ENCODE measurements at regions not wholly inside any gene's neighbourhood (a gene's known extent, or its start where the extent isn't known, plus 50 kb on each side); places are given as distances from the start of the nearest gene placed in this dataset.

DNA sequence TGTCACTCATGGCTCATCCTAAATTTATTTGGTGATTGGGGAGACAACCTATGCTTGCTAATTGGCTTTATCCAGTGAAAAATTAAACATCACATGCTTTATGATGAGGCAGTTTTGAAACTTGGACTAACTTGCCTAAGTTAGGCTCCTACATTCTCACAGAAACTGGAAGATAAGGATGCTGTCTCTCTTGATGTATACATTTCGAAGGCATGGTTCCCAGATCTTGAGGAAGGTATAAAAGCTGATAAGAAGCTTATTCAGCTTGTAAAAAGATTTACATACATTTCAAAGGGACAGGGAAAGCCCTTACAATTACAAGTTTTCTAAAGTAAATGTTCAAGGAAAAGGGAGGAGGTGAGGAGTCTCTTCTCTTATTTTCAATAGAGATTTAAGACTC is 561.7 kb downstream of the IPMK start:
- TF ChIP-seq FOXP2 (optimal IDR thresholded peaks at IDR 0.05; ENCODE audit: borderline replicate concordance, extremely low read depth, extremely low read length, insufficient read depth) (no peak), SIN3A (IDR thresholded peaks at IDR 0.05; ENCODE audit: borderline replicate concordance, insufficient read depth, low read length) (no peak), TAF1 (IDR thresholded peaks at IDR 0.05; ENCODE audit: borderline replicate concordance, insufficient read depth, low read length) (no peak), POLR2AphosphoS5 (IDR thresholded peaks at IDR 0.05; ENCODE audit: low read depth, low read length) (no peak)
- TF ChIP-seq, protein P1, sequence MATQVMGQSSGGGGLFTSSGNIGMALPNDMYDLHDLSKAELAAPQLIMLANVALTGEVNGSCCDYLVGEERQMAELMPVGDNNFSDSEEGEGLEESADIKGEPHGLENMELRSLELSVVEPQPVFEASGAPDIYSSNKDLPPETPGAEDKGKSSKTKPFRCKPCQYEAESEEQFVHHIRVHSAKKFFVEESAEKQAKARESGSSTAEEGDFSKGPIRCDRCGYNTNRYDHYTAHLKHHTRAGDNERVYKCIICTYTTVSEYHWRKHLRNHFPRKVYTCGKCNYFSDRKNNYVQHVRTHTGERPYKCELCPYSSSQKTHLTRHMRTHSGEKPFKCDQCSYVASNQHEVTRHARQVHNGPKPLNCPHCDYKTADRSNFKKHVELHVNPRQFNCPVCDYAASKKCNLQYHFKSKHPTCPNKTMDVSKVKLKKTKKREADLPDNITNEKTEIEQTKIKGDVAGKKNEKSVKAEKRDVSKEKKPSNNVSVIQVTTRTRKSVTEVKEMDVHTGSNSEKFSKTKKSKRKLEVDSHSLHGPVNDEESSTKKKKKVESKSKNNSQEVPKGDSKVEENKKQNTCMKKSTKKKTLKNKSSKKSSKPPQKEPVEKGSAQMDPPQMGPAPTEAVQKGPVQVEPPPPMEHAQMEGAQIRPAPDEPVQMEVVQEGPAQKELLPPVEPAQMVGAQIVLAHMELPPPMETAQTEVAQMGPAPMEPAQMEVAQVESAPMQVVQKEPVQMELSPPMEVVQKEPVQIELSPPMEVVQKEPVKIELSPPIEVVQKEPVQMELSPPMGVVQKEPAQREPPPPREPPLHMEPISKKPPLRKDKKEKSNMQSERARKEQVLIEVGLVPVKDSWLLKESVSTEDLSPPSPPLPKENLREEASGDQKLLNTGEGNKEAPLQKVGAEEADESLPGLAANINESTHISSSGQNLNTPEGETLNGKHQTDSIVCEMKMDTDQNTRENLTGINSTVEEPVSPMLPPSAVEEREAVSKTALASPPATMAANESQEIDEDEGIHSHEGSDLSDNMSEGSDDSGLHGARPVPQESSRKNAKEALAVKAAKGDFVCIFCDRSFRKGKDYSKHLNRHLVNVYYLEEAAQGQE (IDR thresholded peaks at IDR 0.05; ENCODE audit: insufficient read depth in 1 of 2, low read depth in 2 of 2, low read length in 2 of 2) = no peak

DNA sequence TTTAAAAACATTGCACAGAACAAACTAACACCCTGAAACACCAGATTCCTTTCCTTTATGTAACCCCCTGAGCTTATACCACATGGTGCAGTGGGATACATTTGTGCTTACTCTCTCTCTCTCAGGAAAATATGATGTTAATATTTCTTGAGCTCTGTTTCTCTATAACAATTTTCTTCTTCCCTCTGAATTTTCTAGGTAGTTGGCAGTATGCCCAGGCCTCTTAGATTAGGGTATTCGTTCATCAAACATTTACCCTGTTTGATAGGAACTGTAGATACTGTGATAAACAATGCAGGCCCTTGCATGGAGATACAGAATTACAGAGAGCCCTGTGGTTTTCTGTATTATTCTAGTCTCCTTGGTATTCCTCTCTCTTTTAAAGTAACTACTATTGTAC is 567.8 kb downstream of the IPMK start:
- TF ChIP-seq SIN3A (IDR thresholded peaks at IDR 0.05; ENCODE audit: borderline replicate concordance, insufficient read depth, low read length) (no peak), TAF1 (IDR thresholded peaks at IDR 0.05; ENCODE audit: borderline replicate concordance, insufficient read depth, low read length) (no peak), FOXP2 (optimal IDR thresholded peaks at IDR 0.05; ENCODE audit: borderline replicate concordance, extremely low read depth, extremely low read length, insufficient read depth) (no peak), POLR2AphosphoS5 (IDR thresholded peaks at IDR 0.05; ENCODE audit: low read depth, low read length) (no peak)
- TF ChIP-seq, protein P1 (IDR thresholded peaks at IDR 0.05; ENCODE audit: insufficient read depth in 1 of 2, low read depth in 2 of 2, low read length in 2 of 2) = no peak

DNA sequence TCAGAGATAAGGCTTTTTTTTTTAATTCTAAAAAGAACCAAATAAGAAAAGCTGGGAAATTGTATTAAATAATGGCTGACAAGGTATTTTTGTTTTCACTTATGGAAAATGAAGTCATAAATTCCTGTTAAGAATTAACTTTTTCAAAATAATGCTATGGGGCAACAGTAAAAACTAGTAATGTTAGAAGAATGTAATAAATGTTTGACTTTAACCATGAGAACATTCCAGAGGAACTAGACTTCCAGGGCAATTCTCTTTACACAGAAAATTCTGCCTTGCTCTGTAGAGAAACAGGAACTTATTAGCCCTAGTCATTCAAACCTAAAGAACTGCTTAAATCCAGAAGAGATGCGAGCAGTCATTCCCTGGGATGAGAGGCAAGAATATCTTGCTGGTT is 571.1 kb downstream of the IPMK start:
- TF ChIP-seq SIN3A (IDR thresholded peaks at IDR 0.05; ENCODE audit: borderline replicate concordance, insufficient read depth, low read length) (no peak), FOXP2 (optimal IDR thresholded peaks at IDR 0.05; ENCODE audit: borderline replicate concordance, extremely low read depth, extremely low read length, insufficient read depth) (no peak), POLR2AphosphoS5 (IDR thresholded peaks at IDR 0.05; ENCODE audit: low read depth, low read length) (no peak), TAF1 (IDR thresholded peaks at IDR 0.05; ENCODE audit: borderline replicate concordance, insufficient read depth, low read length) (no peak)
- TF ChIP-seq, protein P1 (IDR thresholded peaks at IDR 0.05; ENCODE audit: insufficient read depth in 1 of 2, low read depth in 2 of 2, low read length in 2 of 2) = no peak

DNA sequence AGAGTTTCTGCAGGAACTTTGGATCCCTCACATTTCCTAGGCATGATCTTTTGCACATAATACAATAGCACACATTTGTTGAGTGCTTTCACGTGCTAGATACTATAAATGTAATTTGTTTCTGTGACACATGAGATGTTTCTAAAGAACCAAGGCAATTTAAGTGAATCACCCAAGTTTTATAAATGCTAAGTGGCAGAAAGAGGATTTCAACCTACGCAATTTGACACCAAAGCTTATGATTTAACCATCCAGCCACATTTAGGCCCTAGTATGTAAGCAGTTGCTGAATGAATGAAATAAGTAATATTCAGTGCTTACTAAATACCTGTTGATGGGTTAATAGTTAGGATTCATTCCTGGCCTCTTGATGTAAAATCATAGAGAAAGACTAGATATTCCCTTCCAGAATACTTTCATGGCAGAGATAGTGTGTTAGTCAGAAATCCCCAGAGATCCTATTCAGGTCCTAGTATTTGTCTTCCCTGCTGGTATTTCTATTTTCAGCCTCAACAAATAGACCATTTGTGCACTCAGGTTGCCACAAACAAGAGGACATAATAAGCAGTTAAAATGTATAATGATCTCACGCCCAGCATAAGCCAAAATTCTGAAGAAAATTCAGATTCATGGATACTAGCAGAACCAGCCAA is 572.6 kb downstream of the IPMK start:
- TF ChIP-seq SIN3A (IDR thresholded peaks at IDR 0.05; ENCODE audit: borderline replicate concordance, insufficient read depth, low read length) (no peak), TAF1 (IDR thresholded peaks at IDR 0.05; ENCODE audit: borderline replicate concordance, insufficient read depth, low read length) (no peak), POLR2AphosphoS5 (IDR thresholded peaks at IDR 0.05; ENCODE audit: low read depth, low read length) (no peak), FOXP2 (optimal IDR thresholded peaks at IDR 0.05; ENCODE audit: borderline replicate concordance, extremely low read depth, extremely low read length, insufficient read depth) (no peak)
- TF ChIP-seq, protein P1 (IDR thresholded peaks at IDR 0.05; ENCODE audit: insufficient read depth in 1 of 2, low read depth in 2 of 2, low read length in 2 of 2) = no peak

All from PFSK-1 (cell line).